Fibroblast of lung (primary cell): ENCODE measurements at regions not wholly inside any gene's neighbourhood (a gene's known extent, or its start where the extent isn't known, plus 50 kb on each side); places are given as distances from the start of the nearest gene placed in this dataset.
"Not testable (repeated sequence)": the region's sequence is repeated elsewhere in the genome, so short reads cannot be mapped to it uniquely, and the experiment has no call there.

Experiments used
- EZH2 ChIP-seq: IDR thresholded peaks from 2 replicates; pipeline ENCODE4 v1.5.1; 2012; ENCODE audit warnings: low read length, control low read depth, mild to moderate bottlenecking; ENCODE audit errors: missing control alignments
- TF ChIP-seq, protein P1 (sequence below), 2 donors: IDR thresholded peaks in 1 of 2; conservative IDR thresholded peaks in 1 of 2; 1 replicate in 1 of 2; 2 replicates in 1 of 2; pipeline ENCODE4 v1.5.1; 2011 to 2012; ENCODE audit warnings: low read length in 2 of 2, control low read depth in 1 of 2, inconsistent platforms in 1 of 2, low read depth in 1 of 2, mild to moderate bottlenecking in 1 of 2

DNA sequence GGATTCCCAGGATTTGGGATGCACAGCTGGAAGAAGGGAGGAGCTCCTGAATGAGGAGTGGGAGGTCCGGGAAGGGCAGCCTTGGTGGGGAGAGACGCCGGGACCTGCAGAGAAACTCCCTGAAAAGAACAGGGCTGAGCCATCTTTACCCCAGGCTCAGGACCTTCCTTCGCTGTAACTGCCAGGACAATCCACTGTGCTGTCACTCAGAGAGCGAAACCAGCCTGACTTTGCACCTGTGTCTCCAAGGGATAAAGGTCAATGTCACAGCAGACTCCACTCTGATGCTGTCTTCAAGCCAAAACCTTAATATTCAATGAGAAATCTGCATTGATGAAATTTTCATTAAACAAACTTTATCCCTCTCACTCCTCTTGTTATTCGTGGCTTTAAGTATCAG, 235.4 kb upstream of the SULF2 start:
- not testable (repeated sequence) for TF ChIP-seq EZH2
- TF ChIP-seq, protein P1, sequence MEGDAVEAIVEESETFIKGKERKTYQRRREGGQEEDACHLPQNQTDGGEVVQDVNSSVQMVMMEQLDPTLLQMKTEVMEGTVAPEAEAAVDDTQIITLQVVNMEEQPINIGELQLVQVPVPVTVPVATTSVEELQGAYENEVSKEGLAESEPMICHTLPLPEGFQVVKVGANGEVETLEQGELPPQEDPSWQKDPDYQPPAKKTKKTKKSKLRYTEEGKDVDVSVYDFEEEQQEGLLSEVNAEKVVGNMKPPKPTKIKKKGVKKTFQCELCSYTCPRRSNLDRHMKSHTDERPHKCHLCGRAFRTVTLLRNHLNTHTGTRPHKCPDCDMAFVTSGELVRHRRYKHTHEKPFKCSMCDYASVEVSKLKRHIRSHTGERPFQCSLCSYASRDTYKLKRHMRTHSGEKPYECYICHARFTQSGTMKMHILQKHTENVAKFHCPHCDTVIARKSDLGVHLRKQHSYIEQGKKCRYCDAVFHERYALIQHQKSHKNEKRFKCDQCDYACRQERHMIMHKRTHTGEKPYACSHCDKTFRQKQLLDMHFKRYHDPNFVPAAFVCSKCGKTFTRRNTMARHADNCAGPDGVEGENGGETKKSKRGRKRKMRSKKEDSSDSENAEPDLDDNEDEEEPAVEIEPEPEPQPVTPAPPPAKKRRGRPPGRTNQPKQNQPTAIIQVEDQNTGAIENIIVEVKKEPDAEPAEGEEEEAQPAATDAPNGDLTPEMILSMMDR (conservative IDR thresholded peaks at IDR 0.05 in 1 of 2, IDR thresholded peaks at IDR 0.05 in 1 of 2; ENCODE audit: low read depth in 1 of 2, low read length in 2 of 2) = not testable (repeated sequence)
